ENCODE measurements at regions not wholly inside any gene's neighbourhood (a gene's known extent, or its start where the extent isn't known, plus 50 kb on each side); places are given as distances from the start of the nearest gene placed in this dataset.

DNA sequence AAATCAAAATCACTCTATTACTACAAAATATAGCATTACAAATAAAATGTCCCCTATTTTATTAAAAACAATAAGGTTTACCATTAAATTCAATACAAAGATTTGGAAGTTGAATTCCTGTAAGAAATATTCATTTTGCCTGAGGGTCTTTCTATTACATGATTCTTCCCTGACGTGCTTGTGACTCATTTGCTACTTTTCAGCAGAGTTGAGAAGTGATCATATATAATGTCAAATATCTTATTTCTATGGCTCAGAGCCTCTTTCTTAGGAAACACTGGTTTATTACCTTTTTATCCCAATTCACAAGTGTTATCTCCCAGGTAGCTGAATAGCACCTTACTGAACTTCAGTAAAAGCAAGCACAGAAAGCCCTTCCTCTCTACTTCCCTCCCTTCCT, 65.2 kb upstream of the CNTN5 start:
- no peaks in the 10 kb centered on the region for H3K4me1 ChIP-seq (ENCODE audit: control insufficient read depth in 1 of 2, insufficient read depth in 2 of 2, low read length in 2 of 2)
- no peaks in the 10 kb centered on the region for H3K27me3 Mint-ChIP-seq (ENCODE audit: low read depth in 3 of 3)
- H3K4me2 ChIP-seq (replicated peaks; ENCODE audit: extremely low read depth, low read length, poor library complexity, severe bottlenecking) = no peak overlapping the region
- no peaks in the 10 kb centered on the region for H4K20me1 ChIP-seq (ENCODE audit: insufficient read depth, low read length)
- no CpG with 5 or more reads among the region's 1 CpG for WGBS (ENCODE audit: insufficient coverage)
- no peaks in the 10 kb centered on the region for H3K36me3 ChIP-seq (replicated peaks in 1 of 2; ENCODE audit: control insufficient read depth in 1 of 2, insufficient read depth in 2 of 2, low read length in 2 of 2)
- H3K9me3 ChIP-seq (replicated peaks in 1 of 2; ENCODE audit: control insufficient read depth in 1 of 2, insufficient read depth in 1 of 2, low read length in 2 of 2) = no peaks in the 10 kb centered on the region
- H3K9me3 Mint-ChIP-seq = peaks cover 0 to 15% (median 2%) of the 10 kb centered on the region in 7 donors
- H3K4me3 ChIP-seq (replicated peaks in 1 of 3; ENCODE audit: low read depth in 2 of 3, low read length in 3 of 3) = no peak overlapping the region
- H3K4me3 Mint-ChIP-seq = no peak overlapping the region
- no peak overlapping the region for H3K27ac Mint-ChIP-seq
- no peak for DNase-seq
- H3K36me3 Mint-ChIP-seq = no peaks in the 10 kb centered on the region
- no peak overlapping the region for H3K27ac ChIP-seq (ENCODE audit: low read depth in 1 of 2, low read length in 2 of 2)
- no peaks in the 10 kb centered on the region for H3K79me2 ChIP-seq (ENCODE audit: insufficient read depth, low read length)
- TF ChIP-seq, protein P1, sequence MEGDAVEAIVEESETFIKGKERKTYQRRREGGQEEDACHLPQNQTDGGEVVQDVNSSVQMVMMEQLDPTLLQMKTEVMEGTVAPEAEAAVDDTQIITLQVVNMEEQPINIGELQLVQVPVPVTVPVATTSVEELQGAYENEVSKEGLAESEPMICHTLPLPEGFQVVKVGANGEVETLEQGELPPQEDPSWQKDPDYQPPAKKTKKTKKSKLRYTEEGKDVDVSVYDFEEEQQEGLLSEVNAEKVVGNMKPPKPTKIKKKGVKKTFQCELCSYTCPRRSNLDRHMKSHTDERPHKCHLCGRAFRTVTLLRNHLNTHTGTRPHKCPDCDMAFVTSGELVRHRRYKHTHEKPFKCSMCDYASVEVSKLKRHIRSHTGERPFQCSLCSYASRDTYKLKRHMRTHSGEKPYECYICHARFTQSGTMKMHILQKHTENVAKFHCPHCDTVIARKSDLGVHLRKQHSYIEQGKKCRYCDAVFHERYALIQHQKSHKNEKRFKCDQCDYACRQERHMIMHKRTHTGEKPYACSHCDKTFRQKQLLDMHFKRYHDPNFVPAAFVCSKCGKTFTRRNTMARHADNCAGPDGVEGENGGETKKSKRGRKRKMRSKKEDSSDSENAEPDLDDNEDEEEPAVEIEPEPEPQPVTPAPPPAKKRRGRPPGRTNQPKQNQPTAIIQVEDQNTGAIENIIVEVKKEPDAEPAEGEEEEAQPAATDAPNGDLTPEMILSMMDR (IDR thresholded peaks at IDR 0.05) = no peak
- no peak overlapping the region for H2AFZ ChIP-seq (ENCODE audit: insufficient read depth, low read depth, low read length, poor library complexity, severe bottlenecking)
- no peaks in the 10 kb centered on the region for H3K4me1 Mint-ChIP-seq
- H3K27me3 ChIP-seq (ENCODE audit: control insufficient read depth in 2 of 2, insufficient read depth in 2 of 2, low read length in 2 of 2) = no peaks in the 10 kb centered on the region
- no peak overlapping the region for H3K9ac ChIP-seq (ENCODE audit: insufficient read depth, low read length, poor library complexity, severe bottlenecking)
- intact Hi-C loops (cut with micrococcal nuclease) = no loop called here

DNA sequence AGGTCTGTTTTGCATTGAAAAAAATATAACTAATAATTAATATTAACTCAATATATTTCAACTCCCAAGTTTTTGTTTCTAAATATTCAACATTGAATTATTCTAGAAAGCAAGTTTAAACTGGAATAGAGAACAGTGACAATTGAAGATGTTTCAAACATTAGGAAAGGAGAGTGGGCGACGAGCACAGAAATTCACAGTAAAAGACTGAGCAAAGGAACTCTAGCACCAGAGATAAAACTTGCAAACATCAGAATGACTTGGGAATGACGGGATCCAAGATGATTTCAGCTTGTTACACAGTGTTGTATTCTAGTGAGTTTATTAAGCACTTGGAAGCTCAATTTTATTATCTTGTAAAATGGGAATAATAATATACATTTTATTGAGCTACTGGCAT, 56.6 kb upstream of the CNTN5 start:
- no peak overlapping the region for H3K4me3 Mint-ChIP-seq

More for the DNA sequence above, 56.6 kb upstream of the CNTN5 start:
- peaks cover 0 to 4% (median 0%) of the 10 kb centered on the region in 7 donors for H3K9me3 Mint-ChIP-seq
- no peaks in the 10 kb centered on the region for H3K36me3 Mint-ChIP-seq
- Histone ChIP-seq H3K79me2 (ENCODE audit: insufficient read depth, low read length) (no peaks in the 10 kb centered on the region), H3K36me3 (replicated peaks in 1 of 2; ENCODE audit: control insufficient read depth in 1 of 2, insufficient read depth in 2 of 2, low read length in 2 of 2) (no peaks in the 10 kb centered on the region), H3K9me3 (replicated peaks in 1 of 2; ENCODE audit: control insufficient read depth in 1 of 2, insufficient read depth in 1 of 2, low read length in 2 of 2) (no peaks in the 10 kb centered on the region), H3K4me2 (replicated peaks; ENCODE audit: extremely low read depth, low read length, poor library complexity, severe bottlenecking) (no peak overlapping the region), H3K27ac (ENCODE audit: low read depth in 1 of 2, low read length in 2 of 2) (no peak overlapping the region), H3K4me3 (replicated peaks in 1 of 3; ENCODE audit: low read depth in 2 of 3, low read length in 3 of 3) (no peak overlapping the region), H3K9ac (ENCODE audit: insufficient read depth, low read length, poor library complexity, severe bottlenecking) (no peak overlapping the region), H3K27me3 (ENCODE audit: control insufficient read depth in 2 of 2, insufficient read depth in 2 of 2, low read length in 2 of 2) (no peaks in the 10 kb centered on the region), H3K4me1 (ENCODE audit: control insufficient read depth in 1 of 2, insufficient read depth in 2 of 2, low read length in 2 of 2) (no peaks in the 10 kb centered on the region), H2AFZ (ENCODE audit: insufficient read depth, low read depth, low read length, poor library complexity, severe bottlenecking) (no peak overlapping the region), H4K20me1 (ENCODE audit: insufficient read depth, low read length) (no peaks in the 10 kb centered on the region)
- intact Hi-C loops (cut with micrococcal nuclease) = no loop called here
- H3K27me3 Mint-ChIP-seq (ENCODE audit: low read depth in 3 of 3) = no peaks in the 10 kb centered on the region
- TF ChIP-seq, protein P1 (IDR thresholded peaks at IDR 0.05) = no peak
- no peak overlapping the region for H3K27ac Mint-ChIP-seq
- no peaks in the 10 kb centered on the region for H3K4me1 Mint-ChIP-seq
- WGBS (ENCODE audit: insufficient coverage) = 100% methylated on average over 2 of the region's 3 CpGs
- no peak for DNase-seq

Measured in CD14-positive monocyte (primary cell).